Brain microvascular endothelial cell (primary cell): ENCODE measurements at regions not wholly inside any gene's neighbourhood (a gene's known extent, or its start where the extent isn't known, plus 50 kb on each side); places are given as distances from the start of the nearest gene placed in this dataset.

Experiments
- DNase-seq: peaks from one replicate; pipeline ENCODE4 v3.0.0-alpha.2; 2020
- H3K27ac ChIP-seq: fragments of 250-450 bp; sonication (Bioruptor Pico); 2 replicates; pipeline ENCODE4 v1.5.1; 2020; ENCODE audit warnings: mild to moderate bottlenecking, moderate library complexity
- H3K27me3 ChIP-seq: fragments of 250-450 bp; sonication (Bioruptor Pico); replicated peaks from 2 replicates; pipeline ENCODE4 v1.5.1; 2020; ENCODE audit warnings: mild to moderate bottlenecking
- H3K36me3 ChIP-seq: fragments of 250-450 bp; sonication (Bioruptor Pico); replicated peaks from 2 replicates; pipeline ENCODE4 v1.5.1; 2020; ENCODE audit warnings: mild to moderate bottlenecking
- H3K4me3 ChIP-seq: 2 replicates; pipeline ENCODE4 v1.5.1; 2011; ENCODE audit warnings: low read depth, mild to moderate bottlenecking, control low read depth, low read length, moderate library complexity
- CTCF ChIP-seq: IDR thresholded peaks from 2 replicates; pipeline ENCODE4 v1.5.1; 2011; ENCODE audit warnings: low read depth, mild to moderate bottlenecking, moderate library complexity, low read length, control low read depth, inconsistent platforms; ENCODE audit errors: missing control alignments
- in situ Hi-C: cut with HindIII; loops from 2 replicates; pipeline ENCODE4 v1.10.0; 2017; ENCODE audit warnings: low sequenced_read_pairs, low pct_ligation_motif_present

GRCh38 chr11:134586726-134587125 lies 174.7 kb upstream of the B3GAT1 start:
- H3K4me3 ChIP-seq: no peak overlapping the region
- TF ChIP-seq CTCF: no peak
- H3K36me3 ChIP-seq: no peaks in the 10 kb centered on the region
- no peak for DNase-seq
- no peak overlapping the region for H3K27ac ChIP-seq
- no peaks in the 10 kb centered on the region for H3K27me3 ChIP-seq
- in situ Hi-C loops: no loop called here

- Histone ChIP-seq H3K27me3 (no peaks in the 10 kb centered on the region), H3K27ac (no peak overlapping the region), H3K4me3 (no peak overlapping the region), H3K36me3 (no peaks in the 10 kb centered on the region)
- DNase-seq: no peak
- TF ChIP-seq CTCF: no peak
- in situ Hi-C loops: no loop called here
These were observed 173.9 kb upstream of the B3GAT1 start for GRCh38 chr11:134585666-134586610.

DNA sequence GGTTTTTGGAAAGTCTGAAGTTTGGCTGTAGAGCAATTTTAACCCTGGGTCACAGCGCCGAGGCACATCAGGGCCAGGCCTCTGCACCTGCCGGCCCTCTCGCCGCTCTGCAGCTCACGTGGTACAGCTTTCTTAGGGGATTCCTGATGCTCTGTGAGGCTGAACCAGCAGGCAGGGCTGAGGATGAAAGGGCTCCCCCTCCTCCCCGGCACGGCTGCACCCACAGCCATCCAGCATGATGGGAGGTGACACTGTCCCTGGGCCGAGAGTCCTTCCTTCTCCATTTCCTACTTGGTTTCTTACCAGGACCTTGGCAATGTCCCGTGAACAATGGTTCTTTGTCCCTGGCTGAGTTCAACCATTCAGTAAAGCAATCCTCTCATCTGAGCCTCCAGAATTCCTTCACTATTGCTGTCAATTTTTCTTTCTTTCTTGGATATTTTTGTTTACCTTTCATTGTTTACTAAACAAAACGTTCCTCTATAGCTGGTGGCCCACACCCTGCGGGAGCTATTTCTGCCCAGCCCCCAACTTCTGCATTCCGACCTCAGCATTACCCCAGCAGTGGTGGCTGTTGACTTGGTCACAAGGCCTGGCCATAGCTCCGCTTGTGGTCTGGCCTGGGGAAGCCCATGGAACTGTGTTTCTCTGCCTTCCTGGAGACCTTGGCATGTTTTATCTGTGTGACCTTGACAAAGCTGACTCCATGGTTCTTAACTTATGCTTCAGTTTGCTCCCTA lies 172.8 kb upstream of the B3GAT1 start:
- in situ Hi-C loops: no loop called here
- H3K27me3 ChIP-seq: no peaks in the 10 kb centered on the region
- no peak overlapping the region for H3K27ac ChIP-seq
- no peak for TF ChIP-seq CTCF
- no peak overlapping the region for H3K4me3 ChIP-seq
- H3K36me3 ChIP-seq: no peaks in the 10 kb centered on the region
- no peak for DNase-seq

DNA sequence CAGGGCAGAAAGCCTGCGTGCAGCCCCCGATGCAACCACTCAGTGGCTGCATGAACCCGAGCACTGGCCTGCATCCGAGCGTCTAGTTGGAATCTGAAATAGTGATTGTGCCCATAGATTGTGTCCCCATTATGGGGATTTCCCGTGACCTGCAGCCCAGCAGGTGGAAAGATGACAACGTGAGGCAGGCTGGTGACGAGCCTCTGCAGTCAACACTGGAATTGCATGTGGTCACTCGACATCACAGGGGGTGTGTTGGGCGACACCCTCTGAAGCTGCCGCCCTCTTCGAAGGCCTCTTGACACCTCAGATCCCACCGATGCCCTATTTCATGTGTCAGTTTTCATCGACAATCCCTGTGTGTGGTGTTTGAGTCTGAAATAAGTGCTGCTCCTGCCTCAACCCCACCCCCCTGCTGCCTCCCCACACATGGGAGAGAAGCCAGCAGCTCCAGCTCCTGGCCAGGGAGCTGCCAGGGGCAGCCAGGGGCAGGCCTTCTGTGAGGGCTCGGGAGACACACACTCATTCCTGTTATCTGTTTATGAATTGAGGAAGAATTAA lies 172.0 kb upstream of the B3GAT1 start:
- DNase-seq: no peak
- no peaks in the 10 kb centered on the region for H3K36me3 ChIP-seq
- no peak for TF ChIP-seq CTCF
- no peak overlapping the region for H3K4me3 ChIP-seq
- H3K27ac ChIP-seq: no peak overlapping the region
- in situ Hi-C loops: no loop called here
- no peaks in the 10 kb centered on the region for H3K27me3 ChIP-seq

- H3K27me3 ChIP-seq: no peaks in the 10 kb centered on the region
- no peak overlapping the region for H3K27ac ChIP-seq
- no peak overlapping the region for H3K4me3 ChIP-seq
- TF ChIP-seq CTCF: no peak
- in situ Hi-C loops: no loop called here
- DNase-seq: no peak
- no peaks in the 10 kb centered on the region for H3K36me3 ChIP-seq
These were observed 171.5 kb upstream of the B3GAT1 start for GRCh38 chr11:134583397-134583990.
